Activated T-helper 2 cell treated with anti-CD3 and anti-CD28 coated beads, Interferon-gamma antibody, Interleukin-2, Interleukin-4, amounts not matched to agents 10 μg/mL and 5 μg/mL and 100 μg/mL, durations not matched to agents 14 hours and 24 hours and 36 hours (primary cell): ENCODE measurements at regions not wholly inside any gene's neighbourhood (a gene's known extent, or its start where the extent isn't known, plus 50 kb on each side); places are given as distances from the start of the nearest gene placed in this dataset.
"Not testable (repeated sequence)": the region's sequence is repeated elsewhere in the genome, so short reads cannot be mapped to it uniquely, and the experiment has no call there.

ENCODE experiments used
- DNase-seq: peaks from one replicate; pipeline ENCODE4 v3.0.0; 2021; ENCODE audit warnings: low spot score
- H3K27ac Mint-ChIP-seq: one replicate; pipeline ENCODE4 v1.8.0; 2021; ENCODE audit warnings: mixed read lengths
- H3K27me3 Mint-ChIP-seq: one replicate; pipeline ENCODE4 v1.8.0; 2021; ENCODE audit warnings: low read depth, mixed read lengths
- H3K36me3 Mint-ChIP-seq: one replicate; pipeline ENCODE4 v1.8.0; 2021; ENCODE audit warnings: low read depth, mixed read lengths
- H3K4me1 Mint-ChIP-seq: one replicate; pipeline ENCODE4 v1.8.0; 2021; ENCODE audit warnings: low read depth, mixed read lengths
- H3K4me3 Mint-ChIP-seq: one replicate; pipeline ENCODE4 v1.8.0; 2021; ENCODE audit warnings: low read depth, mild to moderate bottlenecking, moderate library complexity, mixed read lengths
- H3K9me3 Mint-ChIP-seq: one replicate; pipeline ENCODE4 v1.8.0; 2021; ENCODE audit warnings: mixed read lengths
- intact Hi-C: fragments of 100-400 bp; cut with micrococcal nuclease; formaldehyde crosslinking; loops from one replicate; pipeline ENCODE4 v1.15.1; 2023

GRCh38 chr15:25249236-25250010, 189.4 kb downstream of the UBE3A start:
- no peaks in the 10 kb centered on the region for H3K27me3 Mint-ChIP-seq
- no peak for DNase-seq
- H3K27ac Mint-ChIP-seq = no peak overlapping the region
- intact Hi-C loops = no loop called here
- H3K9me3 Mint-ChIP-seq = peaks cover 48% of the 10 kb centered on the region
- no peak overlapping the region for H3K4me3 Mint-ChIP-seq
- no peaks in the 10 kb centered on the region for H3K36me3 Mint-ChIP-seq
- H3K4me1 Mint-ChIP-seq = no peaks in the 10 kb centered on the region

GRCh38 chr15:25250011-25250596, 188.7 kb downstream of the UBE3A start:
- H3K4me3 Mint-ChIP-seq = no peak overlapping the region
- H3K27ac Mint-ChIP-seq = no peak overlapping the region
- H3K27me3 Mint-ChIP-seq = no peaks in the 10 kb centered on the region
- H3K36me3 Mint-ChIP-seq = no peaks in the 10 kb centered on the region
- H3K9me3 Mint-ChIP-seq = peaks cover 48% of the 10 kb centered on the region
- intact Hi-C loops = no loop called here
- no peaks in the 10 kb centered on the region for H3K4me1 Mint-ChIP-seq
- no peak for DNase-seq

GRCh38 chr15:25250906-25251622, 187.8 kb downstream of the UBE3A start:
- no peaks in the 10 kb centered on the region for H3K4me1 Mint-ChIP-seq
- no peak overlapping the region for H3K27ac Mint-ChIP-seq
- H3K36me3 Mint-ChIP-seq = no peaks in the 10 kb centered on the region
- intact Hi-C loops = no loop called here
- DNase-seq = no peak
- H3K4me3 Mint-ChIP-seq = no peak overlapping the region
- peaks cover 46% of the 10 kb centered on the region for H3K9me3 Mint-ChIP-seq
- H3K27me3 Mint-ChIP-seq = no peaks in the 10 kb centered on the region

GRCh38 chr15:25251700-25252390, 187.0 kb downstream of the UBE3A start:
- Mint-ChIP-seq H3K9me3 (peaks cover 44% of the 10 kb centered on the region), H3K27me3 (no peaks in the 10 kb centered on the region), H3K36me3 (no peaks in the 10 kb centered on the region), H3K4me1 (no peaks in the 10 kb centered on the region), H3K27ac (no peak overlapping the region), H3K4me3 (no peak overlapping the region)
- intact Hi-C loops = no loop called here
- no peak for DNase-seq

GRCh38 chr15:25253048-25253973, 185.5 kb downstream of the UBE3A start:
- H3K27ac Mint-ChIP-seq, H3K27me3 Mint-ChIP-seq, DNase-seq, H3K4me1 Mint-ChIP-seq, H3K36me3 Mint-ChIP-seq, H3K4me3 Mint-ChIP-seq, intact Hi-C loops: not testable (repeated sequence)
- peaks cover 51% of the 10 kb centered on the region for H3K9me3 Mint-ChIP-seq

- Mint-ChIP-seq H3K27ac (no peak overlapping the region), H3K9me3 (peaks cover 18% of the 10 kb centered on the region), H3K27me3 (no peaks in the 10 kb centered on the region), H3K36me3 (no peaks in the 10 kb centered on the region), H3K4me1 (no peaks in the 10 kb centered on the region), H3K4me3 (no peak overlapping the region)
- intact Hi-C loops = no loop called here
- DNase-seq = no peak
Measured at GRCh38 chr15:25268166-25268565, 170.7 kb downstream of the UBE3A start.
